GM12864 (cell line): ENCODE measurements at regions not wholly inside any gene's neighbourhood (a gene's known extent, or its start where the extent isn't known, plus 50 kb on each side); places are given as distances from the start of the nearest gene placed in this dataset.

Experiments
- DNase-seq: peaks from one replicate; pipeline ENCODE4 v3.0.0-alpha.2; 2011; ENCODE audit warnings: low read depth
- H3K4me3 ChIP-seq: 2 replicates; pipeline ENCODE4 v1.5.1; 2011; ENCODE audit warnings: mild to moderate bottlenecking, low read depth, low read length, control low read depth
- TF ChIP-seq, protein P1 (sequence below): IDR thresholded peaks from 2 replicates; pipeline ENCODE4 v1.5.1; 2011; ENCODE audit warnings: low read depth, mild to moderate bottlenecking, moderate library complexity, low read length, control low read depth, inconsistent platforms; ENCODE audit errors: missing control alignments

DNA sequence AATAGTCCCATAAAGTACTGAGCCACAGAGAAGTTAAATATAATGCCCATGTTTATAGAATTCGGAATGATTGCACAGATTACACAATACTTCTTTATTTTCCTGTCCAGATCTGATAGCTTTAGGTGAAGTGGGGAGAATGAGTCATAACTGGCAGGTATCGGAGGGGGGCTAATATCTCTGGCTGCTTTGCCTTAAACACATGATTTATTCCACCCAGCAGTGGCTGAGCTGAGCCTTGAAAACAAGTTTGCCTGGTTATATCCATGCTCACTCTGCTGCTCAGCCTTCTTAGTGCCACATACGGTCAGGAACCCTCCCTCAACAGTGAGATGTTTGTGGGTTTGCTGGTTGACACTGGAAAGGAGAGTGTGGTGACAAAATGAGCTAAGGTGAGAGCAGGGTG lies 119.7 kb upstream of the ZNF648 start:
- no peak for DNase-seq
- H3K4me3 ChIP-seq: no peak overlapping the region
- TF ChIP-seq, protein P1, sequence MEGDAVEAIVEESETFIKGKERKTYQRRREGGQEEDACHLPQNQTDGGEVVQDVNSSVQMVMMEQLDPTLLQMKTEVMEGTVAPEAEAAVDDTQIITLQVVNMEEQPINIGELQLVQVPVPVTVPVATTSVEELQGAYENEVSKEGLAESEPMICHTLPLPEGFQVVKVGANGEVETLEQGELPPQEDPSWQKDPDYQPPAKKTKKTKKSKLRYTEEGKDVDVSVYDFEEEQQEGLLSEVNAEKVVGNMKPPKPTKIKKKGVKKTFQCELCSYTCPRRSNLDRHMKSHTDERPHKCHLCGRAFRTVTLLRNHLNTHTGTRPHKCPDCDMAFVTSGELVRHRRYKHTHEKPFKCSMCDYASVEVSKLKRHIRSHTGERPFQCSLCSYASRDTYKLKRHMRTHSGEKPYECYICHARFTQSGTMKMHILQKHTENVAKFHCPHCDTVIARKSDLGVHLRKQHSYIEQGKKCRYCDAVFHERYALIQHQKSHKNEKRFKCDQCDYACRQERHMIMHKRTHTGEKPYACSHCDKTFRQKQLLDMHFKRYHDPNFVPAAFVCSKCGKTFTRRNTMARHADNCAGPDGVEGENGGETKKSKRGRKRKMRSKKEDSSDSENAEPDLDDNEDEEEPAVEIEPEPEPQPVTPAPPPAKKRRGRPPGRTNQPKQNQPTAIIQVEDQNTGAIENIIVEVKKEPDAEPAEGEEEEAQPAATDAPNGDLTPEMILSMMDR: no peak

GRCh38 chr1:182175361-182175931 lies 113.9 kb upstream of the ZNF648 start:
- TF ChIP-seq, protein P1: no peak
- H3K4me3 ChIP-seq: no peak overlapping the region
- DNase-seq: no peak

- TF ChIP-seq, protein P1: no peak
- no peak for DNase-seq
- H3K4me3 ChIP-seq: no peak overlapping the region
Measured at GRCh38 chr1:182174513-182174855, 113.0 kb upstream of the ZNF648 start.

DNA sequence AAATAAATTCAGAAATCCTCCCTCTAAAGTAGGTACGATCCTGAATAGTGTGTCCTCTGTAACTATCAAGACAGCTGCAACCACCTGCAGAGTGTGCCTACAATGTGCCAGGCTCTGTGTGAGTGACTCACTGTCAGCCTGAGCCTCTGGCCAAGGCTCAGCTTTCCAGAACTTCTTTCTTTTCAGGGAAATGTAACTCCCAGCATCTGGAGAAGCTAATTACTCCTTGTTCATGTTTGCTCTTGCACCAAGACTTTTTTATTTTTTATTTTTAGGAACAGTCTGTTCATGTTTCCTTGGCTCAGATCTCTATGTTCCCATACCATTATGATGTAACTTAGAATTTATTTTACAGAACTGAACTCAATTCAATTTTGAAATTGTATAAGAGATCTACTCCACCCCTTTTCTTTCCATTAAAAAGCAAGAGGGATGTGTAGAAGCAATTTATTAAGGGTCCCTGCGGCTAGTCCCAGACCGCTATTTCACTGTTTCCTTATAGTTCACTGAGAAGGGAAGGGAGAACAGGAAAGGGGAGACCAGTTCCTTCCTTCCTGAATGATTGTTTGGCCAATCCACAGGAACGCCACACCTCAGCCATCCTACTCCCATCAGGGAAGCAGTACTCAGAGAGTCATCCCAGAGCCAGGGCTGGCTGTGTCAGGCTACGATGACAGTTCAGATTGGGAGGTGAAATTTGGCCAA lies 112.4 kb upstream of the ZNF648 start:
- no peak overlapping the region for H3K4me3 ChIP-seq
- DNase-seq: no peak
- TF ChIP-seq, protein P1: no peak

DNA sequence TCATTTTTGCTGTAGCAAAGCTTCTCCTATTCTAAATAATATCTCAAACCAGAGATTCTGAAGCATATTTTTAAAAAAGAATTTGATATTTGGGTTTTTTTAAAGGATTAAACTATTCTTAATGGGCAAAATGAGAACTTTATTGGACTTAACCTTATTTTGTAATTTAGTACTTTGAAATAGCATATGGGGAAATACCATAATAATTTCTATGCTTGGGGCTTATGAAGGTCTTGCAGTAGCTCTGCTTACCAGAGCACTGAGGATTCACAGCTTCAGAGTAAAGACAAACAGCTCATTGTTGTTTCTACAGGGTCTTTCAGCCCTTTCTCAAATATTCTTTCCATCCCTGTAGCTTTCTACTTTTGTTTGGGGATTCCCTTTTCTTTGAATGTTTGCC lies 111.2 kb upstream of the ZNF648 start:
- no peak overlapping the region for H3K4me3 ChIP-seq
- TF ChIP-seq, protein P1: no peak
- no peak for DNase-seq

DNA sequence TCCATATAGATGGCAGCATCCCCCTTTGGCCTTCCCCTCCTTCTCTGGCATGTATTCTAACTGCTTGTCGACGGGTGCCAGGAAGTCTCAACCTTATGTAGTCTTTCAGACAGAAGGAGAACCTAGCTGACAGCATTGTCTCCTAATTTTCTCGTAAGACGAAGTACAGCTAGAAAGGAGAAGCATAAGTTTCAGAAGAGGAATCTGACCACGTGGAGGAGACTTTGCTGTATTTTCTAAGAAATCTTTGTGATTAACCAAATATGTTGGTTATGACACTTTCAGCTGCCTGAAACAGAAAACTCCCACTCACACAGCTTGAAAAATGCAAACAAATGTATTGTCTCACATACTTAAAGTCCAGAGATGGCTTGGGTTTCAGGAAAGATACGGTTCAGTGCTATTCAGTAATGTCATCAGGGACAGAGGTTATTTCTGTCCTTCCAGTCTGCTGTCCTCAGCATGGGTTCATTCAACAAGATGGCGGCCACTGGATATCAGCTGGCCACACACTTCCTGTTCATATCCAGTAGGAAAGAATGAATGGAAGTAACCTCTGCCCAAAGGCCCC lies 109.5 kb upstream of the ZNF648 start:
- peak; percentile 10 for DNase-seq
- TF ChIP-seq, protein P1: no peak
- H3K4me3 ChIP-seq: no peak overlapping the region
